ENCODE measurements at regions not wholly inside any gene's neighbourhood (a gene's known extent, or its start where the extent isn't known, plus 50 kb on each side); places are given as distances from the start of the nearest gene placed in this dataset.
"Not testable (repeated sequence)": the region's sequence is repeated elsewhere in the genome, so short reads cannot be mapped to it uniquely, and the experiment has no call there.

- no peak for DNase-seq
Measured at GRCh38 chr9:2356041-2356790, 265.4 kb upstream of the VLDLR start.

- no peak for DNase-seq
Measured at GRCh38 chr9:2359891-2360471, 261.6 kb upstream of the VLDLR start.

GRCh38 chr9:2362150-2362549, 259.4 kb upstream of the VLDLR start:
- no peak for DNase-seq

- DNase-seq = no peak
Measured at GRCh38 chr9:2363138-2363745, 258.3 kb upstream of the VLDLR start.

DNA sequence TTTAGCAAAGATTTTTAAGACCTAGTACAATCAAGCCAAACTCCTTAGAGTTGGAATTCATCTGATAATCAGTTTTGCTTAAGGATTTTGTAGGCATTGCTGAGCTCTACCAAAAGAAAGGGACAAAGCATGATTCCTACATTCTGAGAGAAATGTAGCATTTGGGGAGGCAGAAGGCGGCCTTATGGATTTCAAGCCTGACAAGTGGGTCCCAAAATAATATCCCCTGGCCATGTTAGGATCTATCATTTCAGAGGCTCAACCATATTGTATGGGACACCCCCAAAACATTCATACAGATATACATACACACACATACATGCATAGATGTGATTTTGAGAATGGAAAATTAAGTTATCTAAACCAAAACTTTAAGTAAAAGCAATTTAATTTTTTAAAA, 257.8 kb upstream of the VLDLR start:
- DNase-seq = no peak

GRCh38 chr9:2367970-2368369, 253.6 kb upstream of the VLDLR start:
- no peak for DNase-seq

DNA sequence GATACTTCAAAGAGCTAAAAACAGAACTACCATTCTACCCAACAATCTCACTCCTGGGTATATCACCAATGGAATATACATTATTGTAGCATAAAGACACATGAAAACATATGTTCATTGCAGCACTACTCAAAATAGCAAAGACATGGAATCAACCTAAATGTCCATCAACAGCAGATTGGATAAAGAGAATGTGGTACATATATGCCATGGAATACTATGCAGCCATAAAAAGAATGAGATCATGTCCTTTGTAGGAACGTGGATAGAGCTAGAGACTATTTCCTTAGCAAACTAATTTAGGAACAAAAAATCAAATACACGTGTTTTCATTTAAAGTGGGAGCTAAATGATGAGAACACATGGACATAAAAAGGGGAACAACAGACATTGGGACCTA, 247.9 kb upstream of the VLDLR start:
- DNase-seq = no peak

DNA sequence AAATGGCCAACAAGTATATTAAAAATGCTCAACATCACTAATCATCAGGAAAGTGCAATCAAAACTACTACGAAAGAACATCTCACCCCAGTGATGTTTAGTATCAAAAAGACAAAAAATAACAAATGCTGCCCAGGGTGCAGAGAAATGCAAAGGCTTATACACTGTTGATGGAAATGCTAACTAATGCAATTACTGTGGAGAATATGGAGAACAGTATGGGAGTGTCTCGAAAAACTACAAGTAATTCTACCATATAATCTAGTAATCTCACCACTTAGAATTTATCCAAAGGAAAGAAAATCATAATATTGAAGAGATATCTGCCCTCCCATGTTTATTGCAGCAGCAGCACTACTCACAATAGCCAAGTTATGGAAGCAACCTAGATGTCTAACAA, 246.5 kb upstream of the VLDLR start:
- no peak for DNase-seq

GRCh38 chr9:2377117-2377516, 244.5 kb upstream of the VLDLR start:
- DNase-seq = no peak

DNA sequence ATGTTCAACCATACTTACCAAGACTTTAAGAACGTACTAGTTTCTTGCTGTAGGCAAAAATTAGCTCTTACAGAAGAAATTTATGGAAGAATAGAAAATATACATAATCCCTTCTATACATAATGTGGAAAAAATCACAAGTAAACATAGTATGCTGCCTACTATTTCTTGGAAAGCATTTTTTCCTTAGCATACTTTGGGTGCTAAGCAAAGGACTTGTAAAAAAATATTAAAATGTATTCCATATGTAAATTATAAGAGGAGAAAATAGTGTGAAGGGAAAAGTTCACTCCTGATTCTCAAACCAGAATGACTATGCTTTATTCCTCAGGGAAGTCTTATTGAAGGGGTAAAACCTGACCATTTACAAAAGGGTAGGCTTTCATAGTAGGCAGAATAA, 243.8 kb upstream of the VLDLR start:
- DNase-seq = no peak

DNA sequence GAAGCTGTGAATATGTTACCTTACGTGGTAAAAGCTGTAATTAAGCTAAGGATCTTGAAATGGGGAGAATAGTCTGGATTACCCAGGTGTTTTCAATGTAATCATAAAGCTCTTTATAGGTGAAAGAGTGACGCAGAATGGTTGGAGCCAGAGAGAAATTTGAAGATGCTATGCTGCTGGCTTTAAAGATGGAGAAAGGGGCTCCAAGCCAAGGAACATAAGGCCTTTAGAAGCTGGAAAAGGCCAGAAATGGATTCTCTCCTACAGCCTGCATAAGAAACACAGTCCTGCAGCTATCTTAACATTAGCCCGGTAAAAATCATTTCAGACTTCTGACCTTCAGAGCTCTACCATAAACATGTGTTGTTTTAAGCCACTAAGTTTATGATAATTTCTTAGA, 243.3 kb upstream of the VLDLR start:
- DNase-seq = no peak

DNA sequence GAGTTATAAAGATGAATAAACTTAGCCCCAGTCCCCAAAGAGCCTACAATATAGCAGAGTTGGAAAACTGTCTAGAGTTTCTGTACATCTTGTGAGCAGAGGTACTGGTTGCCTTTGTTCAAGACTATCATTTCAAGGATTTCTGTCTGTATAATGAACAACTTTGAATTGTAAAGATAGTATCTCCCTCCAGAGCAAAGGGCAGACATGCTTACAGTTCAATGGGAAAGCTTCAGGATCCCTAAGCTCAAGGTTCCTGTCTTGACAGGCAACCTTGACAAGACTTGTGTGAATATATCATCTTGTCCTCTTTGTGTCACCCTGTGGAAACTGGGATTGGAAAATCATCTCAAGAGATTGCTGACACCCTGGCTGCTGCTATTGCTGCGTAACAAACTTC, 242.8 kb upstream of the VLDLR start:
- no peak for DNase-seq

GRCh38 chr9:2384741-2385140, 236.8 kb upstream of the VLDLR start:
- no peak for DNase-seq

DNA sequence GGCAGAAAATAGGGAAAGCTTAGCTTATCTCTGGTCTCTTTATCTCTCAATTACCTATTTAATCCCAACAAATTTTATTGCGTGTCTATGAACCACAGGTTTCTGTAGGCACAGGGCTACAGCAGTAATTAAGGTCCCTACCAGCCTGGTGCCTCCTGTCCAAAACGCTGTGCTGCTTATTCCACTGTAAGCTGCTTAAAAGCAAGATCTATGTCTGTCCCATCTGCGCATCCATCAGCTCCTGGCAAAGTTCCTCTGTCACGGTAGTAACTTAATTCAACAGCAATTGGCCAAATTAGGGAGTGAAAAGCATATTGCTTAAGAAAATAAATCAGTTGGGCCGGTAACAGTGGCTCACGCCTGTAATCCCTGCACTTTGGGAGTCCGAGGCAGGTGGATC, 235.8 kb upstream of the VLDLR start:
- DNase-seq = no peak

DNA sequence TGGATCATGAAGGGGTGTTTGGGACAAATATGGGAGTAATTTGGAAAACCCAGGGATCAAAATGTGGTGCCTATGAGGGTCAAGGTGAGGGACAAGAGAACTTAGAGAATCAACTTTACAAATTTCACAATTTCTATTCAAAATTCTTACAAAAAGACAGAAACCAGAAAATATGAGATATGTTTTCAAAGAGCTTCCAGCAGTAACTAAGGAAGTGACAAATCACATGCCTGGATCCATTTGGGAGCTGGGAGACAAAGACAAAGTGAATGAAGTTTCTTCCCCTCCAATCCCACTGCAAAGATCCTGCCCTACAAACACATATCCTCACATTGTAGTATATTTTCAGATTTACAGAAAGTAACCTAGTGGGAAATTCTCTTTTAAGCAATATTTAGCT, 235.0 kb upstream of the VLDLR start:
- no peak for DNase-seq

DNA sequence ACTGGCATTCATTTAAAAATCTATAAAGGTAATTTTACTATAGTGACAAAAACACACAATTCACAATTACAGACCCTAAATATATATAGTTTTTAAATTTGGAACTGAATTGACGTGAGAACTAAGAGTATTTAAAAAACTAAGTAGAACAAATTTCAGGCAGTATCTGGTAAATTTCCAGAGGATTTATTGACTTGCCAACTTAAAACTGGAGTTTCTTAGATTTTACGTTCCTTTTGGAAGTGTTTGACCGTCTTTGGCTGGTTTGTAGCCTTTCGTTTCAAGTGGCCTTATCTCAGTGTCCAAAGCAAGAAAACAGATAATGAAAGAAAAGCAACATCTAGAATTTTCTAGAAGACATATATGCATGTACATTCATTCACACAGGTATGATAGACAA, 234.4 kb upstream of the VLDLR start:
- DNase-seq = no peak

DNA sequence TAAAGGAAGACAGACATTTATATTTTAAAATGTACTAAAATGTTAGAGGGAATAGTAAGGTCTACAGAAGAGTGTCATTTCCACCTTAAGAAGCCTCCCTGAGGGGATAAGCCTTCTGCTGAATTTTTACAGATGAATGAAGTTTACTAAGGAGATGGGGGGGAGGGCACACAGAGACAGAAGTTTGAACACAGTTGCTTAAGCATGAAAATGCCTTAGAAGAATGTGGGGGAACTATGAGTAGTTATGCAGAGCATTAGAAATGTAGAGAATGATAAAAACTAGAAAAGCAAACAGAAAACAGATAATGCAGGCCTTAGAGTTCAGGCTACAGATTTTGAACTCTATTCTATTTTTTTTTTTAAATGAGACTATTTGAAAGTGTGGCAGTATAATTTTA, 232.2 kb upstream of the VLDLR start:
- no peak for DNase-seq

DNA sequence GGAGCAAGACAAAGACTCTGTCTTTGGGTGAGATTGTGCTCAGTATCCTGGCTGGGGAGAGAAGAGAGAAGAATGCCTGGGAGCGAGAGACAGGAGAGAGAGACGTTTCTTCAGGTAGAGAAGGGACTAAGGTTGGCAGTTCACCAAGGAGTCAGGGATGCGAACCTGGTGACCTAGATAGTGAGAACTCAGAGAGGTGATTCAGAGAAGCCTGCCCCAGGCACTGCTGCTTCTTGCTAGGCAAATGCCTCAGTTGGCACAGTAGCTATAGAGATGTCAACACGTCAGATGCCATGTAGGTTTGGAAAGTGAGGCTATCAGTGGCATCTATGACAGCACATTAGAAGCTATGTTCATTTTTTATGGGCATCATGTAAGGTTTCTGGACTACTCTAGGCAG, 231.6 kb upstream of the VLDLR start:
- DNase-seq = no peak

DNA sequence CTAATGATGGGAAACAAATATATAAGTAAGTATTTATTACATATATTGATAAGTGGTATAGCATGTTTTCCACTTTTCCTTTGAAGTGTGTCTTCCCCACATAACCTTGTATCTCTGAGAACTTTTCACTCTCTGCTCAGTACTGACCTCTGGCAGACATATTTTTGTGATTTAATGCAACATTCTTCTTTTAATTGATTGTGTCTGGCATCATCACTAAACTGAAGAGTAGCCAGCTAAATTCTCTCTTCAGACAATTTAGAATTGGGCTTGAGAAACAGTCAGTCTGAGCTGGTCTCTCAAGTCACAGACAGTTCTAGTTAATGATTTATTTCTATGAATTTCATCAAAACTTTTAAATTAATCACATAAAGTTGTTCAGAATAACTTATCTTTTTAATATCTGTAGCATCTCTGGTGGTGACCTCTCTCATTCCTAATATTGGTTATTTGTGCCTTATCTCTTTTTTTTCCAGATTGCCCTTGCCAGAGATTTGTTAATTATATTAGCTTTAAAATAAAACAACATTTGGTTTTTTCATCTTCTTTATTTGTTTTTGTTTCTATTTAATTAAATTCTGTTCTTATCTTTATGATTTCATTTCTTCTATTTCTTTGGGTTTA, 230.0 kb upstream of the VLDLR start:
- not testable (repeated sequence) for DNase-seq

DNA sequence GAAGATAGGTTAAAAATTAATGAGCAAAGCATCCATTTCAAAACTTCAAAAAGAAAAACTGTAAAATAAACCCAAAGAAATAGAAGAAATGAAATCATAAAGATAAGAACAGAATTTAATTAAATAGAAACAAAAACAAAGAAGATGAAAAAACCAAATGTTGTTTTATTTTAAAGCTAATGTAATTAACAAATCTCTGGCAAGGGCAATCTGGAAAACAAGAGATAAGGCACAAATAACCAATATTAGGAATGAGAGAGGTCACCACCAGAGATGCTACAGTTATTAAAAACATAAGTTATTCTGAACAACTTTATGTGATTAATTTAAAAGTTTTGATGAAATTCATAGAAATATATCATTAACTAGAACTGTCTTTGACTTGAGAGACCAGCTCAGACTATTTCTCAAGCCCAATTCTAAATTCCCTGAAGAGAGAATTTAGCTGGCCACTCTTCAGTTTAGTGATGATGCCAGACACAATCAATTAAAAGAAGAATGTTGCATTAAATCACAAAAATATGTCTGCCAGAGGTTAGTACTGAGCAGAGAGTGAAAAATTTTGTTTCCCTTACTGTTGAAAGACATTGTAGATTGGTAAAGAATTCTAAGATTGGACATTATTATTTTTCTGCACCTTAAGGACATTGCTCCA, 227.4 kb upstream of the VLDLR start:
- not testable (repeated sequence) for DNase-seq

GRCh38 chr9:2395814-2396612, 225.6 kb upstream of the VLDLR start:
- DNase-seq = no peak

GRCh38 chr9:2396622-2397285, 224.8 kb upstream of the VLDLR start:
- DNase-seq = no peak
